ENCODE measurements at regions not wholly inside any gene's neighbourhood (a gene's known extent, or its start where the extent isn't known, plus 50 kb on each side); places are given as distances from the start of the nearest gene placed in this dataset.

DNA sequence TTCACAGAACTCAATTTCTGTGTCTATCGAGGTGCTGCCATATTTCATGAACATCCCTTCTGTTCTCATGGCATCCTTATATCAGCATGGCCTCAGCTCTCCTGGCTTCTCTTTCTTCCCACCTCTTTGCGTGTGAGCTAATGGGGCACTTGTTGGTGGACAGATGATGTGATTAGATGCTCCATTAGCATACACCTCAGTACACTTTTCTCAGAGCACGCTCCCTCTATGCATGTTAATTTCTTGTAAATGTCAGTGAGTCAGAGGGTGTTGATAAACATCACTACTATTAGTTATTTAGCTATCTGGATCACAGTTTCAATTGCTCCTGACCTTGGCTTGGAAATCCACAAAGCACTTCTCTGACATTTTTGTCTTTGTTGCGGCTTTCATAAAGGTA lies 159.4 kb downstream of the CD8B2 start:
- H3K36me3 Mint-ChIP-seq, result no peaks in the 10 kb centered on the region
- no peak for DNase-seq
- H3K4me1 Mint-ChIP-seq, result no peaks in the 10 kb centered on the region
- H3K27ac Mint-ChIP-seq, result no peak overlapping the region
- H3K9me3 Mint-ChIP-seq, result no peaks in the 10 kb centered on the region
- no peak overlapping the region for H3K4me3 Mint-ChIP-seq
- no peaks in the 10 kb centered on the region for H3K27me3 Mint-ChIP-seq (ENCODE audit: low read depth in 3 of 3)

DNA sequence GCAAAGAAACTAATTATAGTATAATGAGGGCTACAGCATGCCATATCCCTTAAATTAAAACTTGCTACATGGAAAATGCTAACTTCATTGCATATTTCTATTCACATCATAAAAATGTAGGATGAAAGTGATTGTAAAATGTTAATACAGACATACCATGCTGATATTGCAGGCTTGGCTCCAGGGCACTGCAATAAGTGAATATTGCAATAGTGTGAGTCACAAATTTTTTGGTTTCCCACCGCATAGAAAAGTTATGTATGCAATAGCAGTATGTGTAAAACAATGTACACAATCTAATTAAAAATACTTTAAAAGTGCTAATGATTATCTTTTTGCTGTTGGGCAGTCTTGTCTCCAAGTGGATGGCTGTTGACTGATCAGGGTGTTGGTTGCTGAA lies 162.1 kb downstream of the CD8B2 start:
- Mint-ChIP-seq H3K4me3 (no peak overlapping the region), H3K27me3 (ENCODE audit: low read depth in 3 of 3) (peaks cover 0 to 6% (median 0%) of the 10 kb centered on the region in 3 donors), H3K4me1 (no peaks in the 10 kb centered on the region), H3K36me3 (no peaks in the 10 kb centered on the region), H3K27ac (no peak overlapping the region), H3K9me3 (peaks cover 0 to 1% (median 0%) of the 10 kb centered on the region in 6 donors)
- DNase-seq, result no peak

DNA sequence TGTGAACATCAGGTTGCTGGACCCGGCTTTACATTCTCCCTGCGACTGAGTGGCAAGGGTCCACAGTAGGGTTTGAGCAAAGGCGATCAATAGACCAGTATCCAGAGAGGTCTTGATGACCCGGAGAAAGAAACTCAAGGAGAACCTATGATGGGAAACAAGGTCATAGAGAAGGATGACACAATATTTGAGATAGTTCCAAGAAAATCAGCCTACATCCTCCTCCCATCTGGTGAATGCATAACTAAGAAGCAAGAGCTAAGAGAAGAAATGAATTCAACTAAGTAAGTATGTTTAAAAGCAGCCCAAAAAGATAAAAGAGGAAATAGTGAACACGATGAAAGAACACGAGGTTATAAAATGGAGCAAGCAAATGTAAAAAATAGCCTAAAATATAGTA lies 166.3 kb downstream of the CD8B2 start:
- no peak for DNase-seq
- H3K4me1 Mint-ChIP-seq, result no peaks in the 10 kb centered on the region
- peaks cover 0 to 6% (median 4%) of the 10 kb centered on the region in 6 donors for H3K9me3 Mint-ChIP-seq
- peaks cover 0 to 9% (median 0%) of the 10 kb centered on the region in 3 donors for H3K27me3 Mint-ChIP-seq (ENCODE audit: low read depth in 3 of 3)
- no peak overlapping the region for H3K4me3 Mint-ChIP-seq
- no peaks in the 10 kb centered on the region for H3K36me3 Mint-ChIP-seq
- no peak overlapping the region for H3K27ac Mint-ChIP-seq

GRCh38 chr2:106658616-106659015 lies 171.5 kb downstream of the CD8B2 start:
- no peaks in the 10 kb centered on the region for H3K36me3 Mint-ChIP-seq
- no peak for DNase-seq
- peaks cover 4 to 12% (median 5%) of the 10 kb centered on the region in 6 donors for H3K9me3 Mint-ChIP-seq
- peaks cover 0 to 14% (median 1%) of the 10 kb centered on the region in 3 donors for H3K27me3 Mint-ChIP-seq (ENCODE audit: low read depth in 3 of 3)
- no peak overlapping the region for H3K4me3 Mint-ChIP-seq
- H3K4me1 Mint-ChIP-seq, result no peaks in the 10 kb centered on the region
- no peak overlapping the region for H3K27ac Mint-ChIP-seq

DNA sequence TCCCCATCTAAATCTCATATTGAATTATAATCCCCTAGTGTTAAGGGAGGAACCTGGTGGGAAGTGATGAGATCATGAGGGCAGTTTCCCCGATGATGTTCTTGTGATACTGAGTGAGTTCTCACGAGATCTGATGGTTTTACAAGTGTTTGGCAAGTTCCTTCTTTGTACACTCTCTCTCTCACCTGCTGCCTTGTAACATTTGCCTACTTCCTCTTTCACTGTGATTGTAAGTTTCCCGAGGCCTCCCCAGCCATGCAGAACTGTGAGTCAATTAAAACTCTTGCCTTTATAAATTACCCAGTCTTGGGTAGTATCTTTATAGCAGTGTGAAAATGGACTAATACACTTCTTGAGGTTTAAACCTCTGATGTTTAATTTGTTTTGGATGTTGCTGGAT lies 177.5 kb downstream of the CD8B2 start:
- Mint-ChIP-seq H3K4me1 (no peaks in the 10 kb centered on the region), H3K9me3 (peaks cover 0 to 13% (median 3%) of the 10 kb centered on the region in 6 donors), H3K27me3 (ENCODE audit: low read depth in 3 of 3) (peaks cover 0 to 5% (median 1%) of the 10 kb centered on the region in 3 donors), H3K27ac (no peak overlapping the region), H3K4me3 (no peak overlapping the region), H3K36me3 (no peaks in the 10 kb centered on the region)
- no peak for DNase-seq

DNA sequence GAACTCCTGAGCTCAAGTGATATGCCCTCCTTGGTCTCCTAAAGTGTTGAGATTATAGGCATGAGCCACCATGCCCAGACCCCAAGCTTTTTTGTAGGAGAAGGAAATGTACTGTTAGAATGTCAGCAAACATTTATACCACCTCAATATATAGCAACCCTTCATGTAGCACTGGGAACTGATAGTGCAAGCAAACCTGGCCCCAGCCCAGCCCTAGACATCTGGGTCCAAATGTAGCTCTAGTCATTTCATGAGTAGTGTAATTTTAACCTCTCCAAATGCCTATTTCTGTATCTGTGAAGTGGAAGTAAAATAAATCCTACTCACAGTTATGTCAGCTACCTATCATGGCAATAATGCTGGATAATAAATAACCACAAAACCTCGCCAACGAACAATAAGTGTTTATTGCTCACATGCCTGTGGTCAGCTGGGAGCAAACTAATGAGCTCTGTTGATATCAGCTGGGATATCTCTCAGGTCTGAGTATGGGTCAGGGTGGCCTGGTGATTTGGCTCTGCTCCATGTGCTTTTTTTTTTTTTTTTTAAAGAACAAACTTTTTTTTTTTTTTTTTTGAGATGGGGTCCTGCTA lies 180.4 kb downstream of the CD8B2 start:
- no peak overlapping the region for H3K4me3 Mint-ChIP-seq
- H3K9me3 Mint-ChIP-seq, result peaks cover 0 to 15% (median 4%) of the 10 kb centered on the region in 6 donors
- no peaks in the 10 kb centered on the region for H3K36me3 Mint-ChIP-seq
- H3K27me3 Mint-ChIP-seq (ENCODE audit: low read depth in 3 of 3), result peaks cover 0 to 3% (median 0%) of the 10 kb centered on the region in 3 donors
- DNase-seq, result no peak
- no peaks in the 10 kb centered on the region for H3K4me1 Mint-ChIP-seq
- H3K27ac Mint-ChIP-seq, result no peak overlapping the region

- no peaks in the 10 kb centered on the region for H3K4me1 Mint-ChIP-seq
- DNase-seq, result no peak
- no peak overlapping the region for H3K27ac Mint-ChIP-seq
- peaks cover 0 to 5% (median 0%) of the 10 kb centered on the region in 3 donors for H3K36me3 Mint-ChIP-seq
- peaks cover 13 to 47% (median 20%) of the 10 kb centered on the region in 6 donors for H3K9me3 Mint-ChIP-seq
- H3K4me3 Mint-ChIP-seq, result no peak overlapping the region
- peaks cover 2 to 3% (median 2%) of the 10 kb centered on the region in 3 donors for H3K27me3 Mint-ChIP-seq (ENCODE audit: low read depth in 3 of 3)
Measured at GRCh38 chr2:106685180-106685897, 198.2 kb downstream of the CD8B2 start.

- no peak for DNase-seq
- H3K9me3 Mint-ChIP-seq, result peaks cover 12 to 48% (median 20%) of the 10 kb centered on the region in 6 donors
- H3K27ac Mint-ChIP-seq, result no peak overlapping the region
- no peak overlapping the region for H3K4me3 Mint-ChIP-seq
- H3K36me3 Mint-ChIP-seq, result peaks cover 0 to 5% (median 3%) of the 10 kb centered on the region in 3 donors
- no peaks in the 10 kb centered on the region for H3K4me1 Mint-ChIP-seq
- H3K27me3 Mint-ChIP-seq (ENCODE audit: low read depth in 3 of 3), result peaks cover 2 to 3% (median 2%) of the 10 kb centered on the region in 3 donors
Measured at GRCh38 chr2:106686814-106687213, 199.2 kb downstream of the ST6GAL2 start.

DNA sequence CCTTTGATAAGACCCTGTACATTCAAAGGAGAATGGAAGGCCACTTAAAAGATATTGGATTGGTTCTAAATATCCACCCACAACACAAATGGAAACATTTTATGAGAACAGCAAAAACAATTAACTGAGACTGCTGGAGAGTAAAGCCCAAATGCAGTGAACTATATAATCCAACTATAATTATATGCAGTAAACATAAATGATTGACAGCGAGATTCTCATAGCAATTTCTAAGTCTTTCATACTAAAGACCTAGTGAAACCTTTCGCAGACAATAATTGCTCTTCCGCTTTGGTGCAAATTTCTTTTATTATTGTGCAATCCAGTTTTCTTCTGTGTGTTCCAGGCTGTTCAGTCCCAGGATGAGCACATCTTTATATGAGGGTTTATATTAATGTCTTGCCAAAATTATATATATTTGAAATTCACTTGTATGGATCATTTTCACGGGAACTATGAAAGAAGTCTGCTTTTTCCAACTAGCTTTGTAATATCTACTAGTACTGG lies 190.9 kb downstream of the ST6GAL2 start:
- Mint-ChIP-seq H3K36me3 (peaks cover 0 to 3% (median 0%) of the 10 kb centered on the region in 3 donors), H3K9me3 (peaks cover 0 to 14% (median 6%) of the 10 kb centered on the region in 6 donors), H3K27ac (no peak overlapping the region), H3K27me3 (ENCODE audit: low read depth in 3 of 3) (peaks cover 0 to 6% (median 2%) of the 10 kb centered on the region in 3 donors), H3K4me3 (no peak overlapping the region), H3K4me1 (no peaks in the 10 kb centered on the region)
- no peak for DNase-seq

- Mint-ChIP-seq H3K4me3 (no peak overlapping the region), H3K27me3 (ENCODE audit: low read depth in 3 of 3) (peaks cover 2 to 6% (median 2%) of the 10 kb centered on the region in 3 donors), H3K27ac (no peak overlapping the region), H3K36me3 (no peaks in the 10 kb centered on the region), H3K9me3 (peaks cover 0 to 10% (median 3%) of the 10 kb centered on the region in 6 donors), H3K4me1 (no peaks in the 10 kb centered on the region)
- no peak for DNase-seq
Measured at GRCh38 chr2:106695919-106696318, 190.0 kb downstream of the ST6GAL2 start.

DNA sequence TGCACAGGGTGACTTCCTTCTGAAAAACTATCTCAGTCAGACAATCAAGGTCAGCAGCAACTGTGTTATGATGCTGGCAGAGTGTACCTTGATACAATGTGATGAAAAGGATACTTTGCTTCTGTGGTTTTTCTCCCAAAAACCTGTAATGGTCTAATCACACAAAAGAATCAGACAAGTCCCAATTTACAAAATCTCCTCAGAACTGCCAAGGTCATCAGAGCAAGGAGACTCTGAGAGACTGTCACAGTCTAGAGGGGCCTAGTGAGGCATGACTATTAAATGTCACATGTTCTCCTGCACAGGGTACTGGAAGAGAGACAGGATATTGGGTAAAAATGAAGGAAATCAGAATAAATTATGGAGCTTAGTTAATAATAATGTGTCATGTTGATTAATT lies 185.4 kb downstream of the ST6GAL2 start:
- H3K27me3 Mint-ChIP-seq (ENCODE audit: low read depth in 3 of 3), result peaks cover 2% of the 10 kb centered on the region in 3 donors
- no peaks in the 10 kb centered on the region for H3K4me1 Mint-ChIP-seq
- no peaks in the 10 kb centered on the region for H3K36me3 Mint-ChIP-seq
- no peak for DNase-seq
- no peak overlapping the region for H3K4me3 Mint-ChIP-seq
- peaks cover 0 to 8% (median 3%) of the 10 kb centered on the region in 6 donors for H3K9me3 Mint-ChIP-seq
- H3K27ac Mint-ChIP-seq, result no peak overlapping the region

DNA sequence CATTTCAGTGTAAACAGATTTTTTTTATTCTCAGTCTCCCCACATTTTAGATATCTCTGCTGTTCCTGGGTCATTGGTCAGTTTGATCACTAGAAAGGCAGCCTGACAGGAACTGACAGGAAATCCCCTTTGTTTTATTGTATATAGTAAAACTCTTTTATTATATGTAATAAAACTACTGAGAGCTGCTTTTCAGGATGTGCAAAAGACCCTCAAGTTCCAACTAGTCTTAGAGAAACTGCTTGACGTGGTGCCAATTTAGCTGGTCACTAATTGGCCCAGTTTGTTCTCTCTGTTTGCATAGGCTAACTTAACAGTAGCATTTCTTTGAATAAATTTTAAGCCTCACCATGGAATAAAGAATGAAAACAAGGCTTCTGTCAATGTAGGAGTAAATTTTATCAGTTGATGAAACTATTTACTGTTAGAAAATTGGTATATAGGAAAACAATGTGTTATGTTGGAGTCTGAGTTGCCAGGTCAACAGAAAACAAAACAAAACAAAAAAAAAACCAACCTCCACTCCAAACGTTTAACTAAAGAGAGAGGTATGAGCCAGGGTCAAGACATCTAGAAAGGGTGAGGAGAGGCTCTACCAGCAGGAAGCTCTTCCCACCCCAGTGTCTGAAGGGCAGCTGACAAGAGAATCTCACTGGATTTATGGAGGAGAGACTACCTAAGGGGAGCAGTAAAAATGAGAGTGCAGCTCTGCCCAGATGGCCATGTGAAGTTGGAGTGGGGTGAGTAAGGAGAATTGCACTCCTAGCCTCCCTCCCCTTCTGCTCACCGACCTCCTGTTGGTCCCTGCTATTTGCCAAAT lies 184.6 kb downstream of the ST6GAL2 start:
- H3K9me3 Mint-ChIP-seq, result peaks cover 0 to 5% (median 2%) of the 10 kb centered on the region in 6 donors
- no peak for DNase-seq
- H3K27ac Mint-ChIP-seq, result no peak overlapping the region
- no peaks in the 10 kb centered on the region for H3K4me1 Mint-ChIP-seq
- H3K36me3 Mint-ChIP-seq, result no peaks in the 10 kb centered on the region
- H3K4me3 Mint-ChIP-seq, result no peak overlapping the region
- peaks cover 0 to 2% (median 2%) of the 10 kb centered on the region in 3 donors for H3K27me3 Mint-ChIP-seq (ENCODE audit: low read depth in 3 of 3)

GRCh38 chr2:106703161-106703560 lies 182.8 kb downstream of the ST6GAL2 start:
- Mint-ChIP-seq H3K36me3 (no peaks in the 10 kb centered on the region), H3K27me3 (ENCODE audit: low read depth in 3 of 3) (peaks cover 0 to 2% (median 2%) of the 10 kb centered on the region in 3 donors), H3K4me3 (no peak overlapping the region), H3K4me1 (no peaks in the 10 kb centered on the region), H3K27ac (no peak overlapping the region), H3K9me3 (peaks cover 0 to 5% (median 4%) of the 10 kb centered on the region in 6 donors)
- DNase-seq, result no peak

- Mint-ChIP-seq H3K9me3 (peaks cover 0 to 5% (median 2%) of the 10 kb centered on the region in 6 donors), H3K36me3 (no peaks in the 10 kb centered on the region), H3K4me3 (no peak overlapping the region), H3K27ac (no peak overlapping the region), H3K27me3 (ENCODE audit: low read depth in 3 of 3) (peaks cover 0 to 4% (median 2%) of the 10 kb centered on the region in 3 donors), H3K4me1 (no peaks in the 10 kb centered on the region)
- no peak for DNase-seq
Measured at GRCh38 chr2:106704798-106705197, 181.2 kb downstream of the ST6GAL2 start.
